HFFc6 (cell line): ENCODE measurements at regions not wholly inside any gene's neighbourhood (a gene's known extent, or its start where the extent isn't known, plus 50 kb on each side); places are given as distances from the start of the nearest gene placed in this dataset.

Experiments used
- DNase-seq: peaks from one replicate; pipeline ENCODE4 v3.0.0-alpha.2; 2018
- H3K27ac Mint-ChIP-seq: 2 replicates; pipeline ENCODE4 v1.8.0; 2020; ENCODE audit warnings: mild to moderate bottlenecking, mixed read lengths
- H3K27me3 Mint-ChIP-seq: 2 replicates; pipeline ENCODE4 v1.8.0; 2021; ENCODE audit warnings: mild to moderate bottlenecking, moderate library complexity, mixed read lengths; ENCODE audit not compliant: insufficient read depth
- H3K36me3 Mint-ChIP-seq: 2 replicates; pipeline ENCODE4 v1.8.0; 2021; ENCODE audit warnings: low read depth, mixed read lengths
- H3K4me1 Mint-ChIP-seq: 2 replicates; pipeline ENCODE4 v1.8.0; 2020; ENCODE audit warnings: low read depth, mixed read lengths
- H3K4me3 Mint-ChIP-seq: 2 replicates; pipeline ENCODE4 v1.8.0; 2020; ENCODE audit warnings: mild to moderate bottlenecking, moderate library complexity, mixed read lengths
- H3K9me3 Mint-ChIP-seq: 2 replicates; pipeline ENCODE4 v1.8.0; 2020; ENCODE audit warnings: mild to moderate bottlenecking, mixed read lengths
- TF ChIP-seq, protein P1 (sequence below): fragments of 200-600 bp; sonication (generic); IDR thresholded peaks from 2 replicates; pipeline ENCODE4 v1.5.0; 2021; ENCODE audit warnings: antibody characterized with exemption, mild to moderate bottlenecking

DNA sequence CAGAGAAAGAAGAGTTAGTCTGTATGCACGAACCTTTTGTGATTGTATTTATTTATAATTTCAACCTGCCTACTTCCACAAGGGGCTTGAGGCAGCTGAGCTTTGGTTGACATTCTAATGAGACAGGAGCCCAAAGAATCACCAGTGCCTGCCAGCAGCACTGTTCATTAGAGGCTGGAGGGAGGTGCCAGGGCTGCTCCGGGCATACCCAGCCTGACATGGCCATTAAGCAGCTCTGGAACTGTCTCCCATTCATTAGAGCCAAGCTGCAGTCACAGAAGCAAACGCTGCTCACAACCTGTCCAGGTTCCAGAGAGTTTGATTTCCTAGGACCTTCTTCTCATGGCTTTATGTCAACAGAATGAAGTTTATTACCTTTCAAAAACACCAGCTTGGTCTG is 425.5 kb downstream of the RFC3 start:
- Mint-ChIP-seq H3K9me3 (no peaks in the 10 kb centered on the region), H3K36me3 (no peaks in the 10 kb centered on the region), H3K27ac (no peak overlapping the region), H3K4me1 (peaks cover 5% of the 10 kb centered on the region; the same call in 1 of the 2 replicates), H3K4me3 (no peak overlapping the region), H3K27me3 (no peaks in the 10 kb centered on the region)
- no peak for DNase-seq
- TF ChIP-seq, protein P1, sequence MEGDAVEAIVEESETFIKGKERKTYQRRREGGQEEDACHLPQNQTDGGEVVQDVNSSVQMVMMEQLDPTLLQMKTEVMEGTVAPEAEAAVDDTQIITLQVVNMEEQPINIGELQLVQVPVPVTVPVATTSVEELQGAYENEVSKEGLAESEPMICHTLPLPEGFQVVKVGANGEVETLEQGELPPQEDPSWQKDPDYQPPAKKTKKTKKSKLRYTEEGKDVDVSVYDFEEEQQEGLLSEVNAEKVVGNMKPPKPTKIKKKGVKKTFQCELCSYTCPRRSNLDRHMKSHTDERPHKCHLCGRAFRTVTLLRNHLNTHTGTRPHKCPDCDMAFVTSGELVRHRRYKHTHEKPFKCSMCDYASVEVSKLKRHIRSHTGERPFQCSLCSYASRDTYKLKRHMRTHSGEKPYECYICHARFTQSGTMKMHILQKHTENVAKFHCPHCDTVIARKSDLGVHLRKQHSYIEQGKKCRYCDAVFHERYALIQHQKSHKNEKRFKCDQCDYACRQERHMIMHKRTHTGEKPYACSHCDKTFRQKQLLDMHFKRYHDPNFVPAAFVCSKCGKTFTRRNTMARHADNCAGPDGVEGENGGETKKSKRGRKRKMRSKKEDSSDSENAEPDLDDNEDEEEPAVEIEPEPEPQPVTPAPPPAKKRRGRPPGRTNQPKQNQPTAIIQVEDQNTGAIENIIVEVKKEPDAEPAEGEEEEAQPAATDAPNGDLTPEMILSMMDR: no peak

DNA sequence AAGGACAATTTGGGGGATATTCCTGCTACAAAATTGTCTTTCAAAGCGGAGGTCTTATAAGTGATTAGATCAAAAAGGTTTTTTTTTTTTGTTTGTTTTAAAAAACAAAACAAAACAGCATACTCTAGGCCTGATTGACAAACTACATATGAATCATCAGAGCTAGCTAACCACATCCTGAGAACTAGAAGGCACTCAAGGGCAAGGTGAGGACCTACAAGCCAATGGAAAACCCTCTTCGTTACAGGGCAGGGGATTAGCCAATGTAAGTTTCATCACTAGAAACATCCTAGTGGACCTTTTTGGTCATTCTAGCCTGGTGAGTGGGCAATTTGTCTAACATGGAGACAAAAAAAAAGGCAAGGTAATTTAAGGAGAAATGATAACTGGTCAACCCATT is 428.6 kb downstream of the RFC3 start:
- no peaks in the 10 kb centered on the region for H3K9me3 Mint-ChIP-seq
- H3K36me3 Mint-ChIP-seq: no peaks in the 10 kb centered on the region
- DNase-seq: no peak
- no peak overlapping the region for H3K27ac Mint-ChIP-seq
- TF ChIP-seq, protein P1: no peak
- no peaks in the 10 kb centered on the region for H3K27me3 Mint-ChIP-seq
- H3K4me3 Mint-ChIP-seq: no peak overlapping the region
- peaks cover 5% of the 10 kb centered on the region; the same call in 1 of the 2 replicates for H3K4me1 Mint-ChIP-seq

DNA sequence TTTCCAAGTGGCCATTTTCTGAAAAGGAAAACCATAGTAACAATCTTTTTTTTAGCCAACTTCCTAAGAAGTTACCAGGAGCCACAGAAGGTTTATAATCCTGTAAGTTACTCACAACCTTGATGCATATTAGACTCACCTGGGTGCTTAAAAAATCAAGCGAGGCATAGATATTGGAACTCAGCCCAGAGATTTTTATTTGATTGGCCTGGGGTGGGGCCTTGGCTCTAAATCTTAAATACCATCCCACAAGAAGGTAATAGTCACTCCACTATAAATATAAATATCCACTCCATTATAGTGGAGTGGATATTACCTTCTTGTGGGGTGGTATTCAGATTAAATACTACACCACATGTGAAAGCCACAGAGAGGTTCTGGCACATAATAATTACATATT is 429.6 kb downstream of the RFC3 start:
- Mint-ChIP-seq H3K4me3 (no peak overlapping the region), H3K36me3 (no peaks in the 10 kb centered on the region), H3K27me3 (no peaks in the 10 kb centered on the region), H3K27ac (no peak overlapping the region), H3K9me3 (no peaks in the 10 kb centered on the region), H3K4me1 (peaks cover 5% of the 10 kb centered on the region; the same call in 1 of the 2 replicates)
- TF ChIP-seq, protein P1: no peak
- DNase-seq: no peak

DNA sequence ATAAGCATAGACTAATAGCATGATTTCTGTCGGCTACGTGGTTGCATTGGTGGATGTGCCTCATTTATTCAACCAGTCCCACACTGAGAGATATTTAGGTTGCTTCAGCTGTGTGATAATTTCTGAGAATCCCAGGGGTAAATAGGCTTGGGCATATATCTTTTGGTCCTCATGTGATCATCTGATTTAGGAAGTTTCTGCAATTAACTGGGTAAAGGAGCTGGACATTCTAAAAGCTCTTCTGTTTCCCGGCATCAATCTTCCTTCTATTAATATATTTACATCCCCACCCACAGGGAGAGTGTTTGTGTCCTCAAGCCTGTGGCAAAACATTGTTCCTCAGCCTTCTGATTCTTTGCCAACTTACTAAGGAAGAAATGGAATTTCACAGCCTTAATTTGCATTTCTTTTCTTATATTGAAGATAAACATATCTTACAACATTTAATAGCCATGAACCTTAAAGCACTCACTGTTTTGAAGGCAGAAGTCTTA is 431.6 kb downstream of the RFC3 start:
- H3K27me3 Mint-ChIP-seq: no peaks in the 10 kb centered on the region
- no peak for DNase-seq
- peaks cover 4% of the 10 kb centered on the region; the same call in 1 of the 2 replicates for H3K9me3 Mint-ChIP-seq
- no peaks in the 10 kb centered on the region for H3K36me3 Mint-ChIP-seq
- TF ChIP-seq, protein P1: no peak
- no peak overlapping the region for H3K27ac Mint-ChIP-seq
- H3K4me3 Mint-ChIP-seq: no peak overlapping the region
- H3K4me1 Mint-ChIP-seq: peaks cover 5% of the 10 kb centered on the region; the same call in 1 of the 2 replicates

DNA sequence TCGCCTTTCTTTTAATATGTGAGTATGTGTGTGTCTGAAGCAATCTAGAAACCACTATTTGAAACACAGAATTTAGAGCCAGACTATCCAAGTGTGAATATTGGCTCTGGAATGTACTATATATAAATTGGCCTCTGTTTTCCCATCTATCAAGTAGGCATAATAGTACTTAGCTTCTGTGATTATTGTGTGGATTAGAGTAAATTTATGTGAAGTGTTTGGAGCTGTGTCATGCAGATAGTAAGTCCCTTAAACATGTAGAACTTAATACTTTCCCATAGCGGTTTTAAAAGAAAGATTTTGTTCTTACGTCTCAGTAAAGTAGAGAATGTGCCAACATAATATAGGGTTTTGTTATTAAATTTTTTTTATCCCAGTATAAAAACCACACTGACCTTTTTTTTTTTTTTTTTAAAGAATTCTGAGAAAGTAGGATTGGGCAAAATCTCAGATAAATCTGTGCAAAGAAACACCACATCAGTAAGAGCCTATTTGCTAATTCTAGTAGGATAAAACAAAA is 432.3 kb downstream of the RFC3 start:
- no peak overlapping the region for H3K4me3 Mint-ChIP-seq
- H3K36me3 Mint-ChIP-seq: no peaks in the 10 kb centered on the region
- H3K4me1 Mint-ChIP-seq: peaks cover 5% of the 10 kb centered on the region; the same call in 1 of the 2 replicates
- H3K27ac Mint-ChIP-seq: no peak overlapping the region
- peaks cover 1% of the 10 kb centered on the region; the same call in 1 of the 2 replicates for H3K27me3 Mint-ChIP-seq
- DNase-seq: no peak
- H3K9me3 Mint-ChIP-seq: peaks cover 6% of the 10 kb centered on the region; the same call in 1 of the 2 replicates
- TF ChIP-seq, protein P1: no peak
